ENCODE measurements at regions not wholly inside any gene's neighbourhood (a gene's known extent, or its start where the extent isn't known, plus 50 kb on each side); places are given as distances from the start of the nearest gene placed in this dataset.

DNA sequence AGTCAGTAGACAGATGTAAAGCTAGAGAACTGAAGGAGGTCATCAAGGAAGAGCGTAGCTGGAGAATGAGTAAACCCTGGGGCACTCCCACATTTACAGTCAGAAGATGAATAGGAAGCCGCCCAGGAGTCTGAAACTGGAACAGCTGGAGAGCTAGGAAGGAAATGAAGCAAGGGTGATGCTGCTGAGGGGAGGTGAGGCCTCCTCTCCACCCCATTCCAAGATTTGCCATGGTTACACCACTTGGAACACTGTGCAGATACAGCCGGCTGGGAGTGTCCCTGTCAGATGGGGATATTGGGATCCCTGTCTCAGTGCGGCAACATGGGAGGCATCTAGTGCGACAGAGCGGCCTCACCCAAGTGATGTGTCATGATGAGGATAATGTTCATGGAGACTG lies 51.8 kb upstream of the GPI start:
- DNase-seq (ENCODE audit: low read depth), result no peak
- no peak overlapping the region for H3K4me3 ChIP-seq (ENCODE audit: low read depth, low read length)

DNA sequence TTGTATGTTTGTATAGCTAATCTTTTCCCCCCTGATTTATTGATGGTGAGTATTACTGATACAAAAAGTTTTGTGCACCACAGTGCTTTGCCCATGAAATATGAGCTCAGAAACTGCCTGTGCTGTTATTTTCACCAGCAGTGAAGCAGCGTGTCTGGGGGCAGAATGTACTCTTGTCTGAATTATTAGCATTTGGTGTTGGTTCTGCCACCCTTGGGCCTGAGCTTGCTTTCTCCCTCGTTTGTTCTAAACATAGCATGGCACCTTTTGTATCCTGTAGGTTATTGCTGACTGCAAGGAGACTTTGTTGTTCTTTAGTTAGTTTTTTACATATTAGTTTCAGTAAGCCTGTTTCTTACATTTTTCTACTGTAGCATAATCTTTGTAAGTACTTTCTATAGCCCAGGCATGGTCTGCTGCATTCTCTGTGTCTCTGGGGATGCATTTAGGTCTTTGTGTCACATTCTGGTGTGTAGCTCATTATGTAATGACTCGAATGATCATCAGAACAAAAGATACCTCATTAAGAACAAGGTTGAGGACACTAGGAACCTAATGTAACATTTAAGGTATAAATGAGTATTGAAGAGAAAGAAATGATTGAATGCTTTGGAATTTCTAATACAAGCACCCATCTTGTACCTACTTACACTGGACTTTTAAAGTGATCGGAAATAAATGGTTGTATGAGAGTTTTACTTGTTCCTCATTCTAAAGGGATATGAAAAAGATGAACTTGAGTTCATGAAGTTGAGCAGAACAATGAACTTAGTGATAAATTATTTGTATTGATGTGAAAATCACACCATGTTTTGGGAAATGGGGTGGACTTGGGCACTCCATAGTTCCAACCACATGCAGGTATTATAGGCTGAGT lies 50.3 kb upstream of the GPI start:
- TF ChIP-seq CTCF (IDR thresholded peaks at IDR 0.05; ENCODE audit: insufficient read depth, low read depth, low read length, missing control alignments), result no peak

More for the DNA sequence above, 51.8 kb upstream of the GPI start:
- no peak for TF ChIP-seq CTCF (IDR thresholded peaks at IDR 0.05; ENCODE audit: insufficient read depth, low read depth, low read length, missing control alignments)

More for the DNA sequence above, 50.3 kb upstream of the GPI start:
- DNase-seq (ENCODE audit: low read depth), result peak; percentile 19
- no peak overlapping the region for H3K4me3 ChIP-seq (ENCODE audit: low read depth, low read length)
